ENCODE measurements at regions not wholly inside any gene's neighbourhood (a gene's known extent, or its start where the extent isn't known, plus 50 kb on each side); places are given as distances from the start of the nearest gene placed in this dataset.

- no peak overlapping the region for H3K4me3 ChIP-seq (ENCODE audit: low read length)
- DNase-seq (ENCODE audit: low read depth), result no peak
- TF ChIP-seq CTCF (conservative IDR thresholded peaks at IDR 0.05; ENCODE audit: low read length), result no peak
Observed at GRCh38 chr16:54508351-54508750, 221.8 kb upstream of the IRX3 start.

DNA sequence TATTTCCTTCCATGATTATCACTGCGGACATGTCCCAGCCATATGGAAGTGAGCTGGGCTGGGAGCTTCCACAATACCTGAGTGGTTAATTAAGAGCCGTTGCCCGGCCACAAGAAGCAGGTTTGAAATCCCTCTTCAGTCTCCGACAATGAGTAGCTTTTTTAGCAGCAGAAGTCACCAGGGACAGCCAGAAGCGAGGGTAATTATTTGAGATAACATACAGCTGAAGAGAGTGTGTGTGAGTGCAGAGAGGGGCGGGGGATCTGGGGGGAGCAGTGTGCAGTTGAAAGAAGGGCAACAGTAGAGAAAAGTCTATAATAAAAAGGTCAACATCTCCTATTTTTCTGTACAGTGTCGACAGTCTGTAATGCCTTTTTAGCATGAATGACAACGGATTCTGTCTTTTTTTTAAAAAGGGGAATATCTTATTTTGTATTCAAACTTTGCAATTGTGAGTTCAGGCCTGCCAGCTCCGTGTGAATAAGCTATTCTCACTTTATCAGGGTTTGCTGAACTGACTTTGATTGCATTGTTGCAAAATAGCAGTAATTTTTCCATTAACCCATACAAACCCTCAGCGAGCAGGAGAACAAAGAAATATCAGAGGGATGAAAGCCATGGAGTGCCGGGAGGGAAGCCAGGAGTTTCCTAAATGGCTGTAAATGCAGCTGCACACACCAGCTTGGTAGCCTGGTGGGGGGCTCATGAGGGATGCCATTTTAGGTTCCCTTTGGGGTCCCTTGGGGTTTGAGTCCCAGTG lies 220.3 kb upstream of the IRX3 start:
- no peak for TF ChIP-seq CTCF (conservative IDR thresholded peaks at IDR 0.05; ENCODE audit: low read length)
- no peak overlapping the region for H3K4me3 ChIP-seq (ENCODE audit: low read length)
- no peak for DNase-seq (ENCODE audit: low read depth)

DNA sequence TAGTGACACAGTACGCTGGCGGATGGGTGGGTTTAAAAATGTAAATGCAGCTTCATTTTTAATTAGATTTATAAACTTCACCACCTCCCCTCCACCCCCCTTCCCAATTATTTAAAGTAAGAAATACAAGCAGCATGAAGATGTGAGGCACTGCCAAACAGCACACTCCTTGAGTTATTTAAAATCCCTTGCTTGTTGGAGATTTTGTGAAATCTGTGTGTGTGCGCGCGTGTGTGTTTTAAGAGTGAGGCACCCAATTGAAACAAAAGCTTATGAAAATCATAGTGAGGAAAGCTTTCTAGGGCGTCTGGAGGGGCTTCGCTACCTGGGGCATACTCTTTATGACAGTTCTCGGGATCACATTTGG lies 219.6 kb upstream of the IRX3 start:
- DNase-seq (ENCODE audit: low read depth), result no peak
- TF ChIP-seq CTCF (conservative IDR thresholded peaks at IDR 0.05; ENCODE audit: low read length), result no peak
- H3K4me3 ChIP-seq (ENCODE audit: low read length), result no peak overlapping the region

DNA sequence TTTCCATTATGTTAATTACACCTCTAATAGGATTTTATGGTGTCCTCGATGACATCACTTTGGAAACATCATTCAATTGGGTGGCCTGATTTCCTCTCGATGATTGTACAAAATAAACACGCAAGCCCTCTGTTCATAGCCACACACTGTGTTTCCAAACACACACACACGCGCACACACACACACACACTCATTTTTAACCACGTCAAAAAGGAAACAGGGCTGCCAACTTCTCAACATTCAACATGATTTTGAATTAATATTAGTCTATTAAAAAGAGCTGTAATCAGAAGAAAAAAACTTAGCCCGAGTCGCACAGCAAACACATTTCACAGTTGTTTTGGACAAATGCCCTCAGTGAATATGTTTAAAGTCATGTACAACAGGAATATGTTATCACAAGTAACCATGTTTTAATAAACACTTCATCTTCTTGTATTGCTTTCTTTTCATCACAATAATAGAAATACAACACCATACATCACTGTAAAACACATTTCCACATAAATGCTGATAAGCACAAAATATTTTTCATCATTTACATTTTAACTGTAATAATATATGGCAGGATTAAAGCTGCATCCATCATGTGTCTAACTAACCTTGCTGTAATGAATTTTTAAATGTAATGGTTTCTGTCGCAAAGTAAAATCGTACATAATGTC lies 219.1 kb upstream of the IRX3 start:
- H3K4me3 ChIP-seq (ENCODE audit: low read length), result no peak overlapping the region
- no peak for DNase-seq (ENCODE audit: low read depth)

GRCh38 chr16:54504372-54504771 lies 217.8 kb upstream of the IRX3 start:
- no peak overlapping the region for H3K4me3 ChIP-seq (ENCODE audit: low read length)
- no peak for DNase-seq (ENCODE audit: low read depth)
- TF ChIP-seq CTCF (conservative IDR thresholded peaks at IDR 0.05; ENCODE audit: low read length), result no peak

More for the DNA sequence above, 219.1 kb upstream of the IRX3 start:
- TF ChIP-seq CTCF (conservative IDR thresholded peaks at IDR 0.05; ENCODE audit: low read length), result no peak

DNA sequence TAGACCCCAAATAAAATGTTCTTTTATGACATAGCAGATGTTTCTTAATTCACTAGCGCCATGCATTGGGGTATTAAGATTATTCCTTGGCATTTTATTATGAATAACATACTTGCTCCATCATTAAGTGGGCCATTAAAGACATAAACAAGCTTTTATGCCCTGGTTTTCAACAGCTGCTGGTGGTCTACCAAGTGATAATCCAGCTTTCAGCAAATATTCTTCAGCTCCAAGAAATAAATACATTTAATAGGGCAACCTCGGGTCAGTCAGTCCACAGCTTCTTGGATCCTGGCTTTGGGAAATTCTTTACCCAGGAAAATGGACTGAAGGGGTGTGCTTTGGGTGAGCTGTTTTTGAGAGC lies 217.3 kb upstream of the IRX3 start:
- DNase-seq (ENCODE audit: low read depth), result peak; percentile 27
- no peak for TF ChIP-seq CTCF (conservative IDR thresholded peaks at IDR 0.05; ENCODE audit: low read length)
- H3K4me3 ChIP-seq (ENCODE audit: low read length), result no peak overlapping the region
